Tibial artery (tissue), 4 donors: ENCODE measurements at regions not wholly inside any gene's neighbourhood (a gene's known extent, or its start where the extent isn't known, plus 50 kb on each side); places are given as distances from the start of the nearest gene placed in this dataset.

Experiments used
- DNase-seq, 2 donors: peaks; one replicate each; pipeline ENCODE4 v3.0.0-alpha.2; 2019
- H3K27ac ChIP-seq, 2 donors: fragments of 200-600 bp; sonication (generic) in 1 of 2; 1 replicate in 1 of 2; 2 replicates in 1 of 2; pipeline ENCODE4 v1.5.1; 2018 to 2019; ENCODE audit warnings: mild to moderate bottlenecking in 1 of 2
- H3K27me3 ChIP-seq, 2 donors: fragments of 200-600 bp; sonication (generic) in 1 of 2; one replicate each; pipeline versions ENCODE4 v1.5.1 to v1.6.0; 2016 to 2019
- H3K36me3 ChIP-seq, 3 donors: fragments of 200-600 bp; sonication (generic) in 2 of 3; one replicate each; pipeline ENCODE4 v1.5.1; 2016 to 2019; ENCODE audit warnings: mild to moderate bottlenecking in 2 of 3
- H3K4me1 ChIP-seq, 4 donors: fragments of 200-600 bp; sonication (generic) in 2 of 4; 1 replicate in 3 of 4; 2 replicates in 1 of 4; pipeline ENCODE4 v1.5.1; 2016 to 2019
- H3K4me3 ChIP-seq, 2 donors: fragments of 200-600 bp; sonication (generic) in 1 of 2; 1 replicate in 1 of 2; 2 replicates in 1 of 2; pipeline ENCODE4 v1.5.1; 2018 to 2019; ENCODE audit warnings: mild to moderate bottlenecking in 2 of 2
- H3K9me3 ChIP-seq, 3 donors: fragments of 200-600 bp; sonication (generic) in 1 of 3; one replicate each; pipeline ENCODE4 v1.5.1; 2016 to 2019
- CTCF ChIP-seq, 2 experiments: fragments of 200-600 bp in 1 of 2; fragments of 450-650 bp in 1 of 2; IDR thresholded peaks; one replicate each; pipeline ENCODE4 v1.5.1; 2017 to 2019; ENCODE audit warnings: antibody characterized with exemption in 2 of 2, mild to moderate bottlenecking in 1 of 2, moderate library complexity in 1 of 2
- intact Hi-C: fragments of 100-400 bp; cut with DNase I; formaldehyde crosslinking; loops from one replicate; pipeline ENCODE4 v1.15.0; 2023; ENCODE audit warnings: low total_unique reads

GRCh38 chr2:14930441-14930840 lies 297.9 kb downstream of the LRATD1 start:
- Histone ChIP-seq H3K4me3 (no peak overlapping the region), H3K27ac (no peak overlapping the region), H3K9me3 (no peaks in the 10 kb centered on the region), H3K4me1 (no peaks in the 10 kb centered on the region), H3K27me3 (no peaks in the 10 kb centered on the region), H3K36me3 (no peaks in the 10 kb centered on the region)
- intact Hi-C loops = no loop called here
- no peak for DNase-seq
- no peak for TF ChIP-seq CTCF (IDR thresholded peaks at IDR 0.05)

- Histone ChIP-seq H3K4me1 (no peaks in the 10 kb centered on the region), H3K27ac (no peak overlapping the region), H3K9me3 (peaks cover 0 to under 1% (median 0%) of the 10 kb centered on the region in 3 donors), H3K36me3 (no peaks in the 10 kb centered on the region), H3K27me3 (no peaks in the 10 kb centered on the region), H3K4me3 (no peak overlapping the region)
- intact Hi-C loops = no loop called here
- TF ChIP-seq CTCF (IDR thresholded peaks at IDR 0.05) = no peak
- DNase-seq = no peak
Measured at GRCh38 chr2:14932285-14932684, 299.8 kb downstream of the LRATD1 start.

- Histone ChIP-seq H3K27ac (no peak overlapping the region), H3K27me3 (no peaks in the 10 kb centered on the region), H3K4me3 (no peak overlapping the region), H3K9me3 (peaks cover 0 to 6% (median 0%) of the 10 kb centered on the region in 3 donors), H3K4me1 (no peaks in the 10 kb centered on the region), H3K36me3 (no peaks in the 10 kb centered on the region)
- TF ChIP-seq CTCF (IDR thresholded peaks at IDR 0.05) = no peak
- intact Hi-C loops = no loop called here
- no peak for DNase-seq
Measured at GRCh38 chr2:14933753-14934152, 301.2 kb downstream of the LRATD1 start.

- Histone ChIP-seq H3K27me3 (no peaks in the 10 kb centered on the region), H3K27ac (no peak overlapping the region), H3K4me3 (no peak overlapping the region), H3K9me3 (peaks cover 0 to 10% (median 0%) of the 10 kb centered on the region in 3 donors), H3K4me1 (no peaks in the 10 kb centered on the region), H3K36me3 (no peaks in the 10 kb centered on the region)
- no peak for DNase-seq
- intact Hi-C loops = no loop called here
- no peak for TF ChIP-seq CTCF (IDR thresholded peaks at IDR 0.05)
Measured at GRCh38 chr2:14936426-14936825, 303.9 kb downstream of the LRATD1 start.

- no peak for DNase-seq
- Histone ChIP-seq H3K9me3 (peaks cover 0 to 10% (median 0%) of the 10 kb centered on the region in 3 donors), H3K4me3 (no peak overlapping the region), H3K27ac (no peak overlapping the region), H3K4me1 (no peaks in the 10 kb centered on the region), H3K27me3 (no peaks in the 10 kb centered on the region), H3K36me3 (no peaks in the 10 kb centered on the region)
- no peak for TF ChIP-seq CTCF (IDR thresholded peaks at IDR 0.05)
- intact Hi-C loops = no loop called here
Measured at GRCh38 chr2:14937336-14937735, 304.8 kb downstream of the LRATD1 start.

GRCh38 chr2:14941151-14941631 lies 308.7 kb downstream of the LRATD1 start:
- TF ChIP-seq CTCF (IDR thresholded peaks at IDR 0.05) = no peak
- DNase-seq = no peak
- H3K27ac ChIP-seq = no peak overlapping the region

More at GRCh38 chr2:14941151-14941631, 308.7 kb downstream of the LRATD1 start:
- H3K9me3 ChIP-seq = peaks cover 2 to 10% (median 5%) of the 10 kb centered on the region in 3 donors
- intact Hi-C loops = no loop called here
- H3K4me1 ChIP-seq = no peaks in the 10 kb centered on the region
- H3K4me3 ChIP-seq = no peak overlapping the region
- no peaks in the 10 kb centered on the region for H3K36me3 ChIP-seq
- H3K27me3 ChIP-seq = no peaks in the 10 kb centered on the region
